Activated CD4-positive, alpha-beta memory T cell treated with anti-CD3 and anti-CD28 coated beads, Interleukin-2, amount 10 ng/mL, durations not matched to agents 7 days and 5 days (primary cell): ENCODE measurements at regions not wholly inside any gene's neighbourhood (a gene's known extent, or its start where the extent isn't known, plus 50 kb on each side); places are given as distances from the start of the nearest gene placed in this dataset.
"Not testable (repeated sequence)": the region's sequence is repeated elsewhere in the genome, so short reads cannot be mapped to it uniquely, and the experiment has no call there.

Source experiments
- CTCF ChIA-PET: fragments of 350-600 bp; sonication (Branson Sonifier 250); formaldehyde crosslinking; loops from one replicate; lab custom pipeline; 2021; ENCODE audit warnings: antibody characterized with exemption, inconsistent platforms; lab: Charles Lee
- POLR2A ChIA-PET: fragments of 350-600 bp; sonication (Branson Sonifier 250); formaldehyde crosslinking; loops from one replicate; lab custom pipeline; 2021; ENCODE audit warnings: antibody characterized with exemption; lab: Charles Lee
- DNase-seq: peaks from one replicate; pipeline ENCODE4 v3.0.0-alpha.2; 2020
- H3K27ac Mint-ChIP-seq: one replicate; pipeline ENCODE4 v1.8.0; 2021; ENCODE audit warnings: mild to moderate bottlenecking, mixed read lengths
- H3K27me3 Mint-ChIP-seq: one replicate; pipeline ENCODE4 v1.8.0; 2021; ENCODE audit warnings: mixed read lengths
- H3K36me3 Mint-ChIP-seq: one replicate; pipeline ENCODE4 v1.8.0; 2021; ENCODE audit warnings: low read depth, mixed read lengths
- H3K4me1 Mint-ChIP-seq: one replicate; pipeline ENCODE4 v1.8.0; 2021; ENCODE audit warnings: mixed read lengths
- H3K4me3 Mint-ChIP-seq: one replicate; pipeline ENCODE4 v1.8.0; 2021; ENCODE audit warnings: mild to moderate bottlenecking, mixed read lengths
- H3K9me3 Mint-ChIP-seq: one replicate; pipeline ENCODE4 v1.8.0; 2021; ENCODE audit warnings: mixed read lengths

- Mint-ChIP-seq H3K4me3 (no peak overlapping the region), H3K36me3 (no peaks in the 10 kb centered on the region)
- DNase-seq = no peak
Measured at GRCh38 chr21:27033471-27033870, 66.6 kb upstream of the ADAMTS5 start.

GRCh38 chr21:27026501-27026900, 59.6 kb upstream of the ADAMTS5 start:
- no peak overlapping the region for H3K4me3 Mint-ChIP-seq
- no peak for DNase-seq
- no peak overlapping the region for H3K27ac Mint-ChIP-seq
- H3K27me3 Mint-ChIP-seq = no peaks in the 10 kb centered on the region
- H3K36me3 Mint-ChIP-seq = no peaks in the 10 kb centered on the region
- ChIA-PET CTCF (no interaction called here), POLR2A (no interaction called here)
- no peaks in the 10 kb centered on the region for H3K4me1 Mint-ChIP-seq
- H3K9me3 Mint-ChIP-seq = peaks cover 7% of the 10 kb centered on the region

More at GRCh38 chr21:27033471-27033870, 66.6 kb upstream of the ADAMTS5 start:
- no peak overlapping the region for H3K27ac Mint-ChIP-seq
- ChIA-PET POLR2A (no interaction called here), CTCF (no interaction called here)
- no peaks in the 10 kb centered on the region for H3K4me1 Mint-ChIP-seq
- no peaks in the 10 kb centered on the region for H3K27me3 Mint-ChIP-seq
- peaks cover 7% of the 10 kb centered on the region for H3K9me3 Mint-ChIP-seq

GRCh38 chr21:27025708-27026107, 58.8 kb upstream of the ADAMTS5 start:
- H3K4me1 Mint-ChIP-seq, POLR2A ChIA-PET, DNase-seq, H3K27me3 Mint-ChIP-seq, H3K4me3 Mint-ChIP-seq, H3K36me3 Mint-ChIP-seq, H3K9me3 Mint-ChIP-seq, CTCF ChIA-PET, H3K27ac Mint-ChIP-seq: not testable (repeated sequence)

- Mint-ChIP-seq H3K27me3 (no peaks in the 10 kb centered on the region), H3K4me3 (no peak overlapping the region)
- POLR2A ChIA-PET = no interaction called here
Measured at GRCh38 chr21:27024971-27025370, 58.1 kb upstream of the ADAMTS5 start.

GRCh38 chr21:27024301-27024700, 57.4 kb upstream of the ADAMTS5 start:
- H3K4me3 Mint-ChIP-seq = no peak overlapping the region
- no peaks in the 10 kb centered on the region for H3K9me3 Mint-ChIP-seq
- ChIA-PET POLR2A (no interaction called here), CTCF (no interaction called here)
- no peaks in the 10 kb centered on the region for H3K4me1 Mint-ChIP-seq
- no peaks in the 10 kb centered on the region for H3K27me3 Mint-ChIP-seq
- no peaks in the 10 kb centered on the region for H3K36me3 Mint-ChIP-seq
- DNase-seq = no peak
- no peak overlapping the region for H3K27ac Mint-ChIP-seq

More at GRCh38 chr21:27024971-27025370, 58.1 kb upstream of the ADAMTS5 start:
- no peak for DNase-seq
- Mint-ChIP-seq H3K9me3 (peaks cover 3% of the 10 kb centered on the region), H3K27ac (no peak overlapping the region), H3K4me1 (no peaks in the 10 kb centered on the region), H3K36me3 (no peaks in the 10 kb centered on the region)
- CTCF ChIA-PET = no interaction called here

GRCh38 chr21:27023186-27023585, 56.3 kb upstream of the ADAMTS5 start:
- no peak overlapping the region for H3K27ac Mint-ChIP-seq
- CTCF ChIA-PET = no interaction called here
- H3K9me3 Mint-ChIP-seq = no peaks in the 10 kb centered on the region
- H3K36me3 Mint-ChIP-seq = no peaks in the 10 kb centered on the region
- H3K4me3 Mint-ChIP-seq = no peak overlapping the region
- H3K27me3 Mint-ChIP-seq = no peaks in the 10 kb centered on the region
- H3K4me1 Mint-ChIP-seq = no peaks in the 10 kb centered on the region
- DNase-seq = no peak
- POLR2A ChIA-PET = no interaction called here

GRCh38 chr21:27021801-27022200, 54.9 kb upstream of the ADAMTS5 start:
- ChIA-PET CTCF (no interaction called here), POLR2A (no interaction called here)
- no peak for DNase-seq
- Mint-ChIP-seq H3K36me3 (no peaks in the 10 kb centered on the region), H3K9me3 (no peaks in the 10 kb centered on the region), H3K4me1 (no peaks in the 10 kb centered on the region), H3K27me3 (no peaks in the 10 kb centered on the region), H3K4me3 (no peak overlapping the region), H3K27ac (no peak overlapping the region)

GRCh38 chr21:27021046-27021445, 54.2 kb upstream of the ADAMTS5 start:
- Mint-ChIP-seq H3K9me3 (no peaks in the 10 kb centered on the region), H3K4me1 (no peaks in the 10 kb centered on the region), H3K27ac (no peak overlapping the region), H3K4me3 (no peak overlapping the region), H3K27me3 (no peaks in the 10 kb centered on the region), H3K36me3 (no peaks in the 10 kb centered on the region)
- POLR2A ChIA-PET = no interaction called here
- DNase-seq = no peak
- CTCF ChIA-PET = no interaction called here

- Mint-ChIP-seq H3K27me3 (no peaks in the 10 kb centered on the region), H3K36me3 (no peaks in the 10 kb centered on the region), H3K27ac (no peak overlapping the region), H3K4me1 (no peaks in the 10 kb centered on the region), H3K4me3 (no peak overlapping the region), H3K9me3 (no peaks in the 10 kb centered on the region)
- CTCF ChIA-PET = no interaction called here
- DNase-seq = no peak
- POLR2A ChIA-PET = no interaction called here
Measured at GRCh38 chr21:27017246-27017645, 50.4 kb upstream of the ADAMTS5 start.
